HG03280 (cell line): ENCODE measurements at regions not wholly inside any gene's neighbourhood (a gene's known extent, or its start where the extent isn't known, plus 50 kb on each side); places are given as distances from the start of the nearest gene placed in this dataset.
"Not testable (repeated sequence)": the region's sequence is repeated elsewhere in the genome, so short reads cannot be mapped to it uniquely, and the experiment has no call there.

Source experiments
- ATAC-seq: cut with Tn5 transposase; IDR thresholded peaks from one replicate; pipeline ENCODE4 v1.9.1; 2021; ENCODE audit warnings: mild to moderate bottlenecking, moderate library complexity; ENCODE audit not compliant: unreplicated experiment

DNA sequence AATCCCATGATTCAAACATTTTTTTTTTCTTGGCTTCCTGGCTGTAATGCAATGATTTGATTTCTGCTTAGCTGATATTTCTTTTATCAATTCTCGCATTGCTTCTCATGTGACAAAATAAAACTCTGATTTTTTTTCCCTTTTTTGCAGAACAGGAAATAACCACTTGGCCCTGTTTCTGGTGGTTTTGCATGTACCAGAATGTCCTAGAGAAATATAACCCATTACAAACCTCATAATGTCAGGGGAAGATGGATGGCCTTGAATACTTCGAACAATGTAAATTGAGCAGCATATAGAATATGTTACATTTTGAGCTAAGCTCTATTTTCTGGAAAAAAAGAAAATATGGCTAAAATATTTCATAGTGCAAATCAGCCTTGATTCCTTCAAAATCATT lies 275.6 kb downstream of the RAP2B start:
- no peak for ATAC-seq

DNA sequence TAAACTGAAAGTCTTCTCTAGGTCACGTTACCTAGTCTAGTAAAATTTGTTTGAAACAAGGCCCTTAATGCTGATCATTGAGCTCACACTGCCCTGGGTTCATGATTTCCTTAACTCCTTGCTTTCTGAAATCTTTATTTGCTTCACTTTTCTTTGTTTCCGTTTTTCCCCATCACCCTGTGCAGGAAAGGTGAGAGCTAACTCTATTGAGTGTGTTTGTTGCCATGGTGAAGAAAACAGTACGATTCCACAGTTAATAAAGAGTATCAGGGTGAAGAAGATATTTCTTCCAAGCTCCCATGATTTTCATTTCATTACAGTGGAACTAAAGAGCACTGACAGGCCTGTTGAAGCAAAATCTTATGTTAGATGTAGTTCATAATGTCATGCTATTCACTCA lies 276.2 kb downstream of the RAP2B start:
- no peak for ATAC-seq

DNA sequence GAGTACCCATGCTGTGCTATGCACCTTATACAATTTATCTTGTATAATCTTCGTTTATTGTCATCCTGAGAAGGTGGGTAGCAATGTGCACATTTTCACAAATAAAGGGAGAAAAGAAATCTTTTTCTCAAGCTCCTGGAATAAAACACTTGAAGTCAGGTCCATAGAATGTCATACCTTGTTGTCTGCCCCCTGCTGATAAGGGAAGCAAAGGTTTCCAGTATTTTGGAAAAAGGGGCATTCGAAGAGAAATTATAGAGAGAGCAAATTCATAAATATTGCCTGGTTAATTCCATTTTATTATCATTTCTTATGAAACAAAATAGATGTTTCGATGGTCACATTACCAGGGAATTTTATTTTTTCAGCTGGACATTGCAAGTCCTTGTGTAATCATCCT lies 277.8 kb downstream of the RAP2B start:
- no peak for ATAC-seq

DNA sequence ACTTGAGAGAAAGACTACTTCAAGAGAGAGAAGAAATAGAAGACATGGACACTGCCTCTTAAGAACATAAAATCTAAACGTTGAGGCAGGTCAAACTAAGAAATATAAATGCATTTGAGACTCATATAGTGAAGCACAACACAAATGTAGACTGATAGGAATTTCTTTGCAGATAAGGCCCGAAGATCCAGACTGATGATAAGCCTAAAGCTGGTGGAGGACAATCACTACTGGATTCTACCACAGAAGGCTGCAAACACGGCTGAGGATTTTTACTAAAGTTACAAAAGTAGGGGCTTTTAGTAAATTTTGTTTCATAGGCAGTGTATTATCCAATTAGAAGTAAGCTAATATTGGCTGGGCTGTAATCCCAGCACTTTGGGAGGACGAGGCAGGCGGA lies 278.3 kb downstream of the RAP2B start:
- ATAC-seq: no peak

DNA sequence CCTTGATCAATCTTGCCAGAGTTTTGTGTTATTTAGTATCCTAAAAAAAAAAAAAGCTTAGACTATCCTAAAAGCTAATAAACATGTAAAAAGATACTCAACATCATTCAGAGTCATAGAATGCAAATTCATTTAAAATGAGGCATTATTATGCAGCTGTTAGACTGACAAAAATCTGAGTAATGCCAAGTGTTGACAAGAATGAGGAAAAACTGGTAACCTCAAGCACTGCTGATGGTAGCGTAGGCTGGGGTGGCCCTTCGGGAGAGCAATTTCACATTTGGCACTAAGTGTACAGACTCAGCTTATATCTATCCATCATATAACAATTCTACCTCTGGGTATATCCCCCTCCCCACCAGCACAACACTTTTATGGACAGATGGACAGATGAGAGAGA lies 280.4 kb downstream of the RAP2B start:
- ATAC-seq: no peak

DNA sequence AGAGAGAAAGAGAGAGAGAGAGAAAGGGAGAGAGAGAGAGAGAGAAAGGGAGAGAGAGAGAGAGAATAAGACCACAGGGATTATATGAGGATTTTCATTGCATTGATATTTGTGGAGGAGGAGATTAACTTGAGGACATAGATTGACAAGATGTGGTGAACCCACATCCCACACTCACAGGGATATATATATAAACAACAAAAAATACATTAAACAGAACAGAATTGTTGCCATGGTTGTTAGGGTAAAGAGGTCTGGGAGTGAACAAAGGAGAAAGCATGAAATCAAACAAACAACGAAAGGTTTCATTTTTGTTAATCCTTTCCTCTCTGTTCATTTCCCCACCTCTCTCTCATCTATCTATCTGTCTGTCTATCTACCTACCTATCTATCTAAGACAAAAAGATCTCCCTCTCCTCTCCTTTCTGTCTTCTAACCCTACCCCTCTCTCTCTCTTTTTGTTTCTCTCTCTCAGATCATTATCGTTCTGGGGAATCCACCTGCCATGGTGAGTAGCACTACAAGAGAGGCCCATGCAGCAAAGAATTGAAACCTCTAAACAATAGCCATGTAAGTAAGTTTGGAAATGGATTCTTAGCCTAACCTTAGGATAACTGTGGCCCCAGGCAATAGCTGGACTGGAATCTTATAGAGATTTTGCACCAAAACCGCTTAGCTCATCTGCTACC lies 280.9 kb downstream of the RAP2B start:
- ATAC-seq: no peak

DNA sequence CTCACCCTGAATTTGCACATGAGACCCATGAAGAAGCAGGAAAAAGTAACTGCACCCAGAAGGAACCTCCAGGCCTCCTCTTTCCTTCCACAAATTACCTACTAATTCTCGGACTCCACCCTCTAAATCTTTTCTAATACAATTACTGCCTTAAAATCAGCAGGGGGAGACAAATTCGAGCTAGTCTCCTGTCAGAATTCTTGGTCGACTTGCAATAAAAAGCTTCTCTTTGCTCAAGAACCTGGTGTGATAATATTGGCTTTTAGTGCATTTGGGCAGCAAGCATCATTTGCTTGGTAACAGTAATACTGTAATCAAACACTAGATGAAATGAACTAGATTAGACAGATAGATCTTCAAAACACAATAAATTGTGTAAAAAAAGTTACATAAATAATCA lies 281.9 kb downstream of the RAP2B start:
- no peak for ATAC-seq

DNA sequence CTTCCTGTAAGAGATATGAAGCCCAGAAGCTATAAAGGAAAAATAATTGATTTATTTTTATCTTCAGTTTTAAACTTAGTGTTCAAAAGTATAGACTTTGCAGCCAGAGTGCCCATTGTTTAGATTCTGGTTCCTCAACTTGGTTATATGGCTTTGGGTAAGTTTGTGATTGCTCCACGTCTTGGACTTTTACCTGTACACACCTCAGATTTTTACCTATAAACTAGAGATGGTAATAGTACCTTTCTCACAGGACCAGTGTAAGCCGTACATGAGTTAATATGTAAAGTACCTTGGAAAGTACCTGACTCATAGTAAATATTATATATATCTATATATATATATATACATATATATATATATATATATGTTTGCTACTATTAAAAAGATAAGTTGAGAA lies 283.8 kb downstream of the RAP2B start:
- ATAC-seq: no peak

DNA sequence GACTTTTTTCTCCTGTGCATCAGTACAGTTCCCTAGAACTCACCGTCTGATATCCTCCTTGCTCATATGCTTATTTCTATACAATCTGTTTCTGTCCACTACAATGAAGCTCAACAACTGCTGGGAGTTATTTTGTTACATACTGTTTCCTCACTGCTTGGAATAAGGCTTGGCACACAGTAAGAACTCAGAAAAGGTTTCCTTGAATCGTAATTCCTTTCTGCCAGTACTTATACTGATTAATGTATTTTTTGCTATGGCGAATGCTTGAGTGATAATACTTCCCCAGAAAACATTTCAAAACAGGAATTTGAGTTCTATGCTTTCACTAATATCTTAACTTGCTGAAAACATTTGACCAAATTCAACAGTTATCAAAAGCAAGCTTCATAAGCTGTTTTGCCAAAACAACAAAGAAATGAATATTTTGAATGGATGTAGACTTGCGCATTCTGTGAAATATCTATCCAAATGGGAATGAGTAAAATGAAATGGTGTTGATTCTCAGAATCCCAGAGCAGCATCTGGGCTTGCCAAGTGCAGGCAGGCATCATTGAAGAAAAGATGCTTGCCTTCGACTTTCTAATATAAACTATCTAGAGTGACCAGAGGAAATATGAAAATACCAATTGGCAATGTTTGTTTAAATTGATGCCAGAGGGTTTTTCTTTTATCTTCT lies 286.3 kb downstream of the RAP2B start:
- no peak for ATAC-seq

DNA sequence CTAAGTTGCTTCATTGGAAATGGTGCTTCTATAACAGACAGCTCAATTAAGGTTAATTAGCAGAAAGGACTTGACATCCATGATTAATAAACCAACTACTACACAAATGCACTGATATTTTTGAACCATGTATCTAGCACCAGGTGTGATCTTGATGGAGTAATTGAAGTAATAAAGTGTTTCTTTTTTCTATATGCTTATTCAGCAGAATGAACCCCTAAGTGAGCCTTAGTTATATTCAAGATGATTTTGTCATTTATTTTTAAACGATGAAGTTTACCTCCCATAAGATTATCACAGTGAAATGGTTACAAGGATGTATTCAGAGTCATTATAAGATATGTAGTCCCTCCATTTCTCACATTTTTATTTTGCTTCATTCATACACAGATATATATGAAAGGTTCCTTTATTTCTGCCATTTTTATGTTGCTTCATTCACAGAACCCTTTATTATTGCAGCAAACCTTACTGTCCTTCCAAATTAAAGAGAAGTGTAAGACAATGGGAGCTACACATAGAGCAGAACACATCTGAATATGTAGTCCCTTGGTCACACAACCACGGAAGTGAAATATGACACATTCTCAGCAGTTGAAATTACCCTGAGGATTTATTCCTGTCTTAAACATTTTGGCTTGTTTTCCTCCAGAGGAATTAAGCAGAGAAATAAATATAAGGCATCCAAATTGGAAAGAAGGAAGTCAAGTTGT lies 295.0 kb downstream of the RAP2B start:
- no peak for ATAC-seq

DNA sequence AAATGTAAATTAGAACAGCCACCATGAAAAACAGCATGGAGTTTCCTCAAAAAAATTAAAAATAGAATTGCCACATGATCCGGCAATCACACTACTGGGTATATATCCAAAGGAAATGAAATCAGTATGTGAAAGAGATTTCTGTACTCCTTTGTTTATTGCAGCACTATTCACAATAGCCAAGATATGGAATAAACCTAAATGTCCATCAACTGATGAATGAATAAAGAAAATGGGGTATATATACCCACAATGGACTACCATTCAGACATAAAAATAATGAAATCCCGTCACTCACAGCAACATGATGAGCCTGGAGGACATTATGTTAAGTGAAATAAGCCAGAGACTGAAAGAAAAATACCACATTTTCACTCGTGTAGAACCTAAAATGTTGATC lies 296.9 kb downstream of the RAP2B start:
- no peak for ATAC-seq

DNA sequence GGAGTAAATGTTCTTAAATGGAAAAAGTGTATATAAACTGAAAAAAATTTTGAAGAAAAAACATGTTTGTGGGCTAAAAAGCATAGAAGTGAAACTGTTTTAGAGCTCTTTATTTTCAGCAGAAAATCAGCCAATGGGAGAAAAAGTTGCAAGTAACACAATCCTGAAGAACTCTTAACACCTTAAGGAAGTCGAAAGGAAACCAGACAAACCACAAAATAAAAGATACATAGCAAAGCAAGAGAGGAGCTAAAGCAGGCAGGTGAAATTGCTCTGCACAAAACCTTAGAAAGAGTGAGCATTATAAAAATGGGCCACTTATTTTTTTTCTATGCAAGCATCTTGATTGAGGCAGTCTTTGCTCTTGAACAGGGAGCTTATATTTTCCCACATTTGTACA lies 300.5 kb downstream of the RAP2B start:
- no peak for ATAC-seq

DNA sequence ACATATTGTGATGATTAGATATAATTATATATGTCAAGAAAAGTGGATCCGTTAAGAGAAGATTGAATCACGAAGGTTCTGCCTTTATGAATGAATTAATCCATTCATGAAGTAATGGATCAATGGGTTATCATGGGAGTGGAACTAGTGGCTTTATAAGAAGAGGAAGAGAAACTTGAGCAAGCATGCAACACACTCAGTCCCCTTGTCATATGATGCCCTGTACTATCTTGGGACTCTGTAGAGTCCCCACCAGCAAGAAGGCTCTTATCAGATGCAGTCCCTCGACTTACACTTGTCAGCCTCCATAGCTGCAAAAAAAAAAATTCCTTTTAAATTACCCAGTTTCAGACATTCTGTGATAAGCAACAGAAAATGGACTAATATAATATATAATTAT lies 301.9 kb downstream of the RAP2B start:
- ATAC-seq: no peak

DNA sequence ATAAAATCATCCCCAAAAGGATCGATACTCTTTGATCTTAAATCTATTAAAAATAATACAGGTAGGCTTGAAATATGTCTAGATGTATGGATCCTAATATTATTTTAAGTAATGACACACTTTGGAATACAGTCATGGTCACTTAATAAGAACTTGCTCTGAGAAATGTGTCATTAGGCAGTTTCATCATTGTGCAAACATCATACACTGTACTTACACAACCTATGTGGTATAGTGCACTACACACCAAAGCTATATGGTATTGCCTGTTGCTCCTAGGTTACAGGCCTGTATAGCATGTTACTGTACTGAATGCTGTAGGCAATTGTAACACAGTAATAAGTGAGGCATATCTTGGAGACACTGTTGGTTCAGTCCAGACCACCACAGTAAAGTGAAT lies 307.1 kb downstream of the RAP2B start:
- ATAC-seq: no peak

DNA sequence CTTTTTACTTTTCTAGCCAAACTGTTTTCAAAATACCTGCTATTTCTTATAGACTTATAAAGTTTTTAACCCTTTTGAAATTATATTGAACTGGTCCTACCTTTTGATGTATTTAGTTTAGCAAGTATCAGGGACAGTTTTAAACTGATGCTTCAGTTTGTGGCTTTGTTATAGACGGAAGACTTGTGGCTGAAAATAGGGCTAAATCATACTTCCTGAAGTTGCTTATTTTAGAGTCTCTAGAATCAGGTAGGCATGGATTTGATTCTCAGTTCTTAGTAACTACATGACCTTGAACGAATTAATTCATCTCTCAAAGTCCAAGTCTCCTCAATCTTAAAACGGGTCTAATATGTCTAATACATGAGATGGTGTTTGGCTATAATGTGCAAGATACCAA lies 322.8 kb downstream of the RAP2B start:
- ATAC-seq: no peak

DNA sequence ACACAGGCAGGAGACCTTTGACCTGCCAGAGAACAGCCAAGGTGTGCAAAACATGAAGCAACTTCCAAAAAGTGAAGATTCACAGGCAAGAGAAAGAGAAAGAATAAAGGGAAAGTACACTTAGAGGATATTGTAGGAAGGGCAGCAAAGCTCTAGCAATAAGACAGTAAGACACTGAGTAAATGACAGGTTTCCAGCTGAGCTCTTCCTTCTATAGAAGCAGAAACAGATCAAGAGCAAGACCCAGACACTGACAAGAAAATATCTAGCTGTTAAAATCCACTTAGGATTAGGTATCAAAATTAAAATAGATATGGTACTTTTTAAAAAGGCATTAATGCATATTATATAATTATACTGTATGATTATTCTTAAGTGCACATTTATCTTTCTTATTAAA lies 333.4 kb downstream of the RAP2B start:
- no peak for ATAC-seq

DNA sequence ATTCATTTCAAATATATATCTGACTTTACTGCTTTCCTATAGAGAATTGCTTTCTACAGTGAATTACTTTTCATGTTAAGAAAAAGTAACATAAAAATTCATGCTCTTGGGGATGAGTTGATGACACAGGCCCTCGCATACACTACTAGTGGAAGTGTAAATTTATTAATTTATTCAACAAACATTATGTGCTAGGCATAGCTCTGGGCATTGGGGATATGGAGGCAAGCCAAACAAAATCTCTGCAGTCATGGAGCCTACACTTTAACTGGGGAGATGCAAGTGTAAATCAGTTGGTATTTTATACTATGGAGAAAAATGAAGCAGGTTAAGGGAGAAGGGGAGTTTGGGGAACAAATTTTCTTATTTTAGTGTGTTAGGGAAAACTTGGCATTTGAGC lies 340.7 kb downstream of the RAP2B start:
- ATAC-seq: no peak

DNA sequence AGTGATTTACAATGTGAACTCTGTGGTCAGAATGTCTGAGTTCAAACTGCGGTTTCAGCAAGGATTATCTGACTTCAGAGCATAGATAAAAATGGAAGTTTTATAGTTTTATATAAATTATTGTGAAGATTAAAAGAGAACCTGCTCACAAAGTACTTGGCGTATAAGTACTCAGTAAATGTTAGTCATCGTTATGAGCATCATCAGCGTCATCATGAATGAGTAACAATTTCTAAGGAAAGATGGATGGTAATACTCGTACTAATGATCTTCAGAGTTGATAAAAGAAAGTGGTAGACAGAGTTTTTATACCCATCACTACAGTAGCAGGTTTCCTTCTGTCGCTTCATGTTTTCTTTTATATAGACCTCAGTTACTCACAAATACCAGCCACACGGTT lies 341.8 kb downstream of the RAP2B start:
- no peak for ATAC-seq

DNA sequence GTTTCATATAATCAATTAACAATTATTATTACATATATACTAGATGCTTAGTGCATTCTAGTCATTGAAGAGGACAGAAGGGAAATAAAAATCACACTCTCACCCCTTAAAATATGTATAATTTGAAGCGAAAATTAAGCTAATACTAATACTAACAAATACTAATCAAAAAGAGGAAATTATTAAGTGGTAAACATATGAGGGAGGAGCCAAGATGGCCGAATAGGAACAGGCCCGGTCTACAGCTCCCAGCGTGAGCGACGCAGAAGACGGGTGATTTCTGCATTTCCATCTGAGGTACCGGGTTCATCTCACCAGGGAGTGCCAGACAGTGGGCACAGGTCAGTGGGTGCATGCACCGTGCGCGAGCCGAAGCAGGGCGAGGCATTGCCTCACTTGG lies 344.2 kb downstream of the RAP2B start:
- ATAC-seq: not testable (repeated sequence)

DNA sequence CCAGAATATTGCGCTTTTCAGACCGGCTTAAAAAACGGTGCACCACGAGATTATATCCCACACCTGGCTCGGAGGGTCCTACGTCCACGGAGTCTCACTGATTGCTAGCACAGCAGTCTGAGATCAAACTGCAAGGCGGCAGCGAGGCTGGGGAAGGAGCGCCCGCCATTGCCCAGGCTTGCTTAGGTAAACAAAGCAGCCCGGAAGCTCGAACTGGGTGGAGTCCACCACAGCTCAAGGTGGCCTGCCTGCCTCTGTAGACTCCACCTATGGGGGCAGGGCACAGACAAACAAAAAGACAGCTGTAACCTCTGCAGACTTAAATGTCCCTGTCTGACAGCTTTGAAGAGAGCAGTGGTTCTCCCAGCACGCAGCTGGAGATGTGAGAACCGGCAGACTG lies 344.7 kb downstream of the RAP2B start:
- ATAC-seq: not testable (repeated sequence)

DNA sequence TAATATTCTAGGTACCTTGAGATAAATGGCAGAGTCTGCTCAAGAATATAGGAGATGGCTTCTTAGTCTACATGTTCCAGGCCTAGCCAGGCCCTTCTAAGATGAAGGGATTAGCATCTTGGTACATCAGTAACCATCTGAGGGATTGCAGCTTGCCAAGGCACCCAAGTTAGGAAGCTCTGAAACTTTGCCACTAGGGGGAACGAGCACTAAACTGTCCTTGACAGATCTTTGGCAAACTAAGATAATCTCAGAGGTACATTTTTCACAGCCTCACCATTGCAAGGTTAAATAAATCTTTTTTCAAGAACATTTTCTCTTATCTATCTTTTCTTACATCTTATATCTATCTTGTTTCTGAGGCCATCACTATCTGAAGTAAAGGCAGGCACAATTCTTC lies 351.2 kb downstream of the RAP2B start:
- ATAC-seq: no peak

DNA sequence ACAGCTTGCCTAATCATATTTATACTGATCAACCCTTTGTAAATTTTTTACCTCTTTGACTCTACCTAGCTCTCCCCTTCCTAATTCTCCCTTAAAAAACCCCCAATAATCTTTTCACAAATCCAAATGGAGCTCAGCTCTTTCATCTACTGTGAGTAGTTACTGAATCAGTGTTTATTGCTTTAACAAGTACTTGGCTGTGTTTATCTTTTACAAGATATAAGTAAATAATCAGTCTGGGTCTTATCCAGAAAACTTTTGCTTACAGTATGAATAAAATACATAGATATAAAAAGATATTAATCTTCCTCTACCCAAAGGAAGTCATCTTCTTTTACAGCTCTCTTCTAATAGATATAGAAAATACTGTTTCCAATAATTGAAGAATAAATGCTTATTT lies 366.4 kb downstream of the RAP2B start:
- no peak for ATAC-seq
